Adrenal gland (tissue), 9 donors: ENCODE measurements at regions not wholly inside any gene's neighbourhood (a gene's known extent, or its start where the extent isn't known, plus 50 kb on each side); places are given as distances from the start of the nearest gene placed in this dataset.
"Not testable (repeated sequence)": the region's sequence is repeated elsewhere in the genome, so short reads cannot be mapped to it uniquely, and the experiment has no call there.

ENCODE experiments used
- DNase-seq, 7 donors: peaks; one replicate each; pipeline ENCODE4 v3.0.0-alpha.2; 2019 to 2020
- H3K27ac ChIP-seq, 5 donors: fragments of 200-600 bp; sonication (generic) in 4 of 5; 1 replicate in 3 of 5; 2 replicates in 2 of 5; pipeline versions ENCODE4 v1.5.1 to v1.8.0; 2016 to 2020; ENCODE audit warnings: mild to moderate bottlenecking in 1 of 5
- H3K27me3 ChIP-seq: fragments of 200-600 bp; 2 replicates; pipeline ENCODE4 v1.8.0; 2021
- H3K36me3 ChIP-seq, 2 donors: fragments of 200-600 bp; replicated peaks in 1 of 2; 1 replicate in 1 of 2; 2 replicates in 1 of 2; pipeline versions ENCODE4 v1.5.1 to v1.8.0; 2018 to 2022
- H3K4me1 ChIP-seq, 2 donors: fragments of 200-600 bp; replicated peaks in 1 of 2; 1 replicate in 1 of 2; 2 replicates in 1 of 2; pipeline versions ENCODE4 v1.5.1 to v1.8.0; 2018 to 2021
- H3K4me3 ChIP-seq, 4 donors: fragments of 200-600 bp; sonication (generic) in 3 of 4; one replicate each; pipeline ENCODE4 v1.5.1; 2016 to 2018
- H3K9me3 ChIP-seq, 3 donors: fragments of 200-600 bp; sonication (generic) in 1 of 3; replicated peaks in 1 of 3; 1 replicate in 2 of 3; 2 replicates in 1 of 3; pipeline versions ENCODE4 v1.5.1 to v1.8.0; 2016 to 2021
- CTCF ChIP-seq, 6 experiments: fragments of 450-650 bp in 4 of 6; fragments of 200-600 bp in 2 of 6; sonication (generic) in 1 of 6; IDR thresholded peaks; 1 replicate in 5 of 6; 2 replicates in 1 of 6; pipeline versions ENCODE4 v1.5.1 to v1.8.0; 2016 to 2021; ENCODE audit warnings: antibody characterized with exemption in 6 of 6, mild to moderate bottlenecking in 2 of 6, moderate library complexity in 1 of 6
- POLR2A ChIP-seq, 2 donors: fragments of 450-650 bp; IDR thresholded peaks; one replicate each; pipeline ENCODE4 v1.6.1; 2017; ENCODE audit warnings: antibody characterized with exemption in 2 of 2, mild to moderate bottlenecking in 2 of 2, moderate library complexity in 1 of 2
- WGBS, 4 donors: extraction: QIAGEN DNeasy Blood & Tissue Kit in 2 of 4; methylation state at CpG; one replicate each; pipeline versions ENCODE4 v1.1.5 to v1.1.7; 2013 to 2017; 5-methylcytosine and 5-hydroxymethylcytosine counted together
- intact Hi-C, 2 donors: fragments of 100-400 bp; cut with DNase I; formaldehyde crosslinking; loops; one replicate each; pipeline versions ENCODE4 v1.14.1 to v1.15.0; 2022 to 2023
- donor health status: healthy with polysubstance abuse.
- donor health status: Bipolar disorder and iron deficiency.
- donor health status: DM: yes; HTN: yes; CAD: no.
- donor health status: DM: no; HTN: no; CAD: no.
- donor health status: DM: no; HTN: no; CAD: no.

GRCh38 chr17:71200597-71200996 lies 920.2 kb upstream of the SOX9 start:
- Histone ChIP-seq H3K4me3 (no peak overlapping the region), H3K9me3 (no peaks in the 10 kb centered on the region), H3K36me3 (no peaks in the 10 kb centered on the region), H3K4me1 (no peaks in the 10 kb centered on the region), H3K27ac (no peak overlapping the region), H3K27me3 (no peaks in the 10 kb centered on the region)
- WGBS, 4 donors: 32 to 53% (median 39%) methylated on average over 1 of the region's 1 CpG
- no peak for TF ChIP-seq CTCF (IDR thresholded peaks at IDR 0.05)
- intact Hi-C loops: no loop called here
- DNase-seq: no peak

- Histone ChIP-seq H3K4me1 (no peaks in the 10 kb centered on the region), H3K27ac (no peak overlapping the region), H3K36me3 (no peaks in the 10 kb centered on the region), H3K9me3 (no peaks in the 10 kb centered on the region), H3K4me3 (no peak overlapping the region), H3K27me3 (no peaks in the 10 kb centered on the region)
- no peak for DNase-seq
- intact Hi-C loops: no loop called here
- no peak for TF ChIP-seq CTCF (IDR thresholded peaks at IDR 0.05)
- TF ChIP-seq POLR2A (IDR thresholded peaks at IDR 0.05): no peak
- 76 to 92% (median 83%) methylated on average over 2 of the region's 2 CpGs for WGBS, 4 donors
These were observed 919.2 kb upstream of the SOX9 start for GRCh38 chr17:71201639-71202038.

- WGBS, 4 donors: 76 to 86% (median 82%) methylated on average over 2 of the region's 2 CpGs
These were observed 918.4 kb upstream of the SOX9 start for GRCh38 chr17:71202449-71202848.

GRCh38 chr17:71203953-71204352 lies 916.9 kb upstream of the SOX9 start:
- no peak for DNase-seq
- H3K4me3 ChIP-seq: no peak overlapping the region
- 90 to 100% (median 91%) methylated on average over 1 of the region's 1 CpG for WGBS, 4 donors
- no peaks in the 10 kb centered on the region for H3K4me1 ChIP-seq
- H3K36me3 ChIP-seq: no peaks in the 10 kb centered on the region
- no peak overlapping the region for H3K27ac ChIP-seq
- TF ChIP-seq CTCF (IDR thresholded peaks at IDR 0.05) (no peak), POLR2A (IDR thresholded peaks at IDR 0.05) (no peak)
- H3K9me3 ChIP-seq: no peaks in the 10 kb centered on the region
- intact Hi-C loops: no loop called here
- H3K27me3 ChIP-seq: no peaks in the 10 kb centered on the region

More at GRCh38 chr17:71202449-71202848, 918.4 kb upstream of the SOX9 start:
- H3K27me3 ChIP-seq: no peaks in the 10 kb centered on the region
- DNase-seq: no peak
- H3K9me3 ChIP-seq: no peaks in the 10 kb centered on the region
- H3K4me3 ChIP-seq: no peak overlapping the region
- H3K36me3 ChIP-seq: no peaks in the 10 kb centered on the region
- no peak overlapping the region for H3K27ac ChIP-seq
- TF ChIP-seq POLR2A (IDR thresholded peaks at IDR 0.05) (no peak), CTCF (IDR thresholded peaks at IDR 0.05) (no peak)
- no peaks in the 10 kb centered on the region for H3K4me1 ChIP-seq
- intact Hi-C loops: no loop called here

GRCh38 chr17:71205951-71206350 lies 914.9 kb upstream of the SOX9 start:
- H3K4me3 ChIP-seq, H3K36me3 ChIP-seq, H3K27me3 ChIP-seq, intact Hi-C loops, H3K9me3 ChIP-seq, H3K27ac ChIP-seq, H3K4me1 ChIP-seq, DNase-seq: not testable (repeated sequence)
- WGBS, 4 donors: 88 to 96% (median 91%) methylated on average over 3 of the region's 5 CpGs
